ENCODE measurements at regions not wholly inside any gene's neighbourhood (a gene's known extent, or its start where the extent isn't known, plus 50 kb on each side); places are given as distances from the start of the nearest gene placed in this dataset.

- TF ChIP-seq CTCF (IDR thresholded peaks at IDR 0.05; ENCODE audit: low read depth, low read length) (no peak), POLR2A (IDR thresholded peaks at IDR 0.05; ENCODE audit: extremely low read depth, insufficient read length) (no peak), MYC (IDR thresholded peaks at IDR 0.05; ENCODE audit: low read depth, low read length) (no peak)
- TF ChIP-seq, protein P1, sequence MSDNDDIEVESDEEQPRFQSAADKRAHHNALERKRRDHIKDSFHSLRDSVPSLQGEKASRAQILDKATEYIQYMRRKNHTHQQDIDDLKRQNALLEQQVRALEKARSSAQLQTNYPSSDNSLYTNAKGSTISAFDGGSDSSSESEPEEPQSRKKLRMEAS (IDR thresholded peaks at IDR 0.05; ENCODE audit: low read depth, low read length) = no peak
Measured at GRCh38 chr3:193899001-193899400, 236.9 kb upstream of the HES1 start.
